ENCODE measurements at regions not wholly inside any gene's neighbourhood (a gene's known extent, or its start where the extent isn't known, plus 50 kb on each side); places are given as distances from the start of the nearest gene placed in this dataset.

GRCh38 chr12:20274008-20274407 lies 94.3 kb upstream of the PDE3A start:
- TF ChIP-seq POLR2A (IDR thresholded peaks at IDR 0.05; ENCODE audit: low read depth, low read length), result no peak
- TF ChIP-seq POLR2AphosphoS5 (IDR thresholded peaks at IDR 0.05; ENCODE audit: low read depth, low read length), result no peak
- no peak for TF ChIP-seq TAF1 (IDR thresholded peaks at IDR 0.05; ENCODE audit: borderline replicate concordance, low read depth, low read length)
- FAIRE-seq (no peak), DNase-seq (ENCODE audit: insufficient read length) (no peak)

DNA sequence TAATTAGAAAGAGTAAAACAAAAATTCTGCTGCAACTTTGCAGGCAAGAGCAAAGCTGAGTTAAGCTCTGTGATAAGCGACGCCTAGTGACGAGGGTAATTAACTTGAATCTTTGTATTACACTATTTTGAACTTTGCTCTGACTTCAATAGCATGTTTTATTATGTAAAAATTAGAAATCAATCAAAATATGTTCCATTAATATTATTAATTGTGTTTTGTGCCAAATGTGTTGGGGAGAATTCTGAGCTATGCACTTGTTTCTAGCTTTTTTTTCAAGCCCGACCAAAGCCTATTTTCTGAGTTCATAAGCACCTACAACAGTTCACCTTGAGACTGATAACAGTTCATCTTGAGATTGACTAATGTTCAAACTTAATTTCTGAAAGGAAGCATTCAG lies 90.1 kb upstream of the PDE3A start:
- DNase-seq (ENCODE audit: insufficient read length), result no peak

DNA sequence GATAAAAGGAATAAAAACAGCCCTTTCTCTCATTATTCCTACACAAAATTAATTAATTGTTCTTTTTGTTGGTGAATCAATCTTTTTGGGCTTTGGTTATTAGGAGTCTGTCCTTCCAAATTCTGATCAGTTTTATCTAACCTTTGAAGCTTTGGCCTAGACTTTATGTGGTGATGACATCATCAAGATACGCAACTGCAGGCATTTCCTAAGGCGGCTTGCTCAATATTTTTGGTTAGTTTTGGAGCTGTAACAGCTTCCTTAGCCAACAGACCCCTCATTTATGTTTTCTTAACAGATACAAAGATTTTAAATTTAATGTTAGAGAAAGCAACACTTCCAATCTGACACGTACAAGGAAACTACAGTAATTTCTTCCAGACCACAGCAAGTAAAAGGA lies 87.8 kb upstream of the PDE3A start:
- DNase-seq (ENCODE audit: insufficient read length) (no peak), FAIRE-seq (no peak)
- TF ChIP-seq POLR2AphosphoS5 (IDR thresholded peaks at IDR 0.05; ENCODE audit: low read depth, low read length) (no peak), TAF1 (IDR thresholded peaks at IDR 0.05; ENCODE audit: borderline replicate concordance, low read depth, low read length) (no peak), POLR2A (IDR thresholded peaks at IDR 0.05; ENCODE audit: low read depth, low read length) (no peak)

More for the DNA sequence above, 90.1 kb upstream of the PDE3A start:
- FAIRE-seq, result no peak
- no peak for TF ChIP-seq POLR2A (IDR thresholded peaks at IDR 0.05; ENCODE audit: low read depth, low read length)
- TF ChIP-seq TAF1 (IDR thresholded peaks at IDR 0.05; ENCODE audit: borderline replicate concordance, low read depth, low read length), result no peak
- no peak for TF ChIP-seq POLR2AphosphoS5 (IDR thresholded peaks at IDR 0.05; ENCODE audit: low read depth, low read length)

GRCh38 chr12:20282401-20282800 lies 85.9 kb upstream of the PDE3A start:
- DNase-seq (ENCODE audit: insufficient read length) (no peak), FAIRE-seq (no peak)
- TF ChIP-seq POLR2A (IDR thresholded peaks at IDR 0.05; ENCODE audit: low read depth, low read length) (no peak), TAF1 (IDR thresholded peaks at IDR 0.05; ENCODE audit: borderline replicate concordance, low read depth, low read length) (no peak), POLR2AphosphoS5 (IDR thresholded peaks at IDR 0.05; ENCODE audit: low read depth, low read length) (no peak)

DNA sequence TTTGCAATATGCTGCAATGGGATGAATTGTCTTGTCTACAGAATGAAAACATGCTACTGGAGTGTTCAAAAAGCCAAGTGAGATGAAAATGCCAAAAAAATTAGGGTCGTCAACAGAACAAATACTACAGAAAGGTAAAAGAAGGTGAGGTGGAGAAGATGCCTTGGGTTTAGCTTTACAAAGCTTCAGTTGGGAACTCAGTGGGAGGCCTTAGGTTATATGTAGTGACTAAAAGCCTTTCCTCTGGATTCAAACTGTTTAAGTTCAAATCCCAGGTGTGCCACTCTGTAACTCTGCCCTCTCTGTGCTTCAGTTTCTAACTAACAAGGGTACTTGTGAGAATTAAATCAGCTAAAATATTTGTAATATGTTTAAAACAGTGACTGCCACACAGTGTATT lies 84.9 kb upstream of the PDE3A start:
- FAIRE-seq (no peak), DNase-seq (ENCODE audit: insufficient read length) (no peak)
- TF ChIP-seq POLR2A (IDR thresholded peaks at IDR 0.05; ENCODE audit: low read depth, low read length) (no peak), TAF1 (IDR thresholded peaks at IDR 0.05; ENCODE audit: borderline replicate concordance, low read depth, low read length) (no peak), POLR2AphosphoS5 (IDR thresholded peaks at IDR 0.05; ENCODE audit: low read depth, low read length) (no peak)

- TF ChIP-seq TAF1 (IDR thresholded peaks at IDR 0.05; ENCODE audit: borderline replicate concordance, low read depth, low read length) (no peak), POLR2A (IDR thresholded peaks at IDR 0.05; ENCODE audit: low read depth, low read length) (no peak), POLR2AphosphoS5 (IDR thresholded peaks at IDR 0.05; ENCODE audit: low read depth, low read length) (no peak)
- no peak for DNase-seq (ENCODE audit: insufficient read length)
- no peak for FAIRE-seq
Observed at GRCh38 chr12:20289520-20289919, 78.8 kb upstream of the PDE3A start.

- DNase-seq (ENCODE audit: insufficient read length), result no peak
- no peak for FAIRE-seq
- TF ChIP-seq TAF1 (IDR thresholded peaks at IDR 0.05; ENCODE audit: borderline replicate concordance, low read depth, low read length), result no peak
- no peak for TF ChIP-seq POLR2AphosphoS5 (IDR thresholded peaks at IDR 0.05; ENCODE audit: low read depth, low read length)
Observed at GRCh38 chr12:20300457-20300856, 67.9 kb upstream of the PDE3A start.

DNA sequence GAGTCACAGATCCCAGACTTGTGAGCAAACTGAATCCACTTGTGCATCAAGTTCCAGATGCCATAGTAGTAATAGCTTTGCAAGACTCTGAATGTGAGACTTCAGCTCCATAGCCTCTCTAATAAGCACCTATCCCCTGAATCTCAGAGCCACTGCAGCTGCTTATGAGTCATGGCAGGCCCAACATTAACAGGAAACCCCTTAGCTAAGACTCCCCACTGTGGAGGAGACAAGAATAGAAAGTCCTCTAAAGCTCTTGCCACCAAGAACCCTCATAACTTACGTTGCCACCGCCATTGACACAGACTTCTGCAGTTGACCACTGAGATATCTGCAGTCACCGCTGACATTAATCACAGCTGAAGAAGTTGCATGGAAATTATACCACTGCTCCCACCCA lies 62.9 kb upstream of the PDE3A start:
- no peak for TF ChIP-seq POLR2A (IDR thresholded peaks at IDR 0.05; ENCODE audit: low read depth, low read length)
- TF ChIP-seq TAF1 (IDR thresholded peaks at IDR 0.05; ENCODE audit: borderline replicate concordance, low read depth, low read length), result no peak
- no peak for TF ChIP-seq POLR2AphosphoS5 (IDR thresholded peaks at IDR 0.05; ENCODE audit: low read depth, low read length)
- FAIRE-seq (no peak), DNase-seq (ENCODE audit: insufficient read length) (no peak)

DNA sequence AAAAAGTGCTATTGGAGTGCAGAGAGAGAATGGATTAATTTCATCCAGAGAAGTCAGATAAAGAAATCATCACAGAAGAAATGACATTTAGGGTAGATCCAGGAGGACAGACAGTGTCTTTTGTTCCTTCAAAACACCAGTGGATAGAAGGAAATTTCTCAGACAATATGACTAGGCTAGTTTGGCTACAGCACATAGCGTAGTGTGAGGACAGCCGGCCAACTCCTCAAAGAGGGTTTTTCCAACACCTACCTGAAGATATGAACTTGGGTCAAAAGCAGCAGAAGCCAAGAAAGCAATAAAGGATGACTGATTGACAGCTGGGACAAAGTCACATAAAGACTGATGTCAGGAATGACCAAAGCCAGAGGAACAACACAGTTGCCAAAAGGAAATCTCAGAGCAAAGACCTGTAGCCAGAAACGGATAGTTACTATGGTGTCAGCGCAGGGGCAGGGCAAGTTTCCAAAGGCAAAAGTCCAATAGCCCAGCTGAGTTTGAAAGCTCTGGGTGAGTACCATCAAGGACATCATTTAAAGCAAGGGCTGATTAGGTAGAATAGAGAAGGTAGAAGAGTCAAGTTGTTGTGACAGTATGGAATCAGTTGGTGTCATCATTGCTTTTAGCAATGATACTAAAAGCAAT lies 58.7 kb upstream of the PDE3A start:
- no peak for TF ChIP-seq POLR2A (IDR thresholded peaks at IDR 0.05; ENCODE audit: low read depth, low read length)
- TF ChIP-seq POLR2AphosphoS5 (IDR thresholded peaks at IDR 0.05; ENCODE audit: low read depth, low read length), result no peak
- no peak for TF ChIP-seq TAF1 (IDR thresholded peaks at IDR 0.05; ENCODE audit: borderline replicate concordance, low read depth, low read length)
- DNase-seq (ENCODE audit: insufficient read length), result no peak
- no peak for FAIRE-seq

DNA sequence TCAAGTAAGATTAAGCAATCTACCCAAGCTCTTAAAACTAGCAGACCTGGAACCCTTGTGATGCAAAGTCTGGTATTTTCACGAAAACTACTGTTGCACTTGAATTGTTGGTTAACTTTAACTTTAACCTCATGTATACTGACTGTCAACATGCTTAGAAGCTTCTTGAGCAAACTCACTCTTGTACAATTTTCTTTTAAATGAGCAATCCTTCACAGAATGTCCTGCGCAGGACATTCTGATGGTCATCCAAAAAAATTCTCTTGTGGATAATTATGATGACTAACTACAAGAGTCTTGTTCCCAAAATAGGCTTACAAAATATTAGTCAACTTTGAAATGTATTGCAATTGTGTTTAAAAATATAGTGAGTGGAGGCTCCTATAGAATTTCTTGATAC lies 54.0 kb upstream of the PDE3A start:
- DNase-seq (ENCODE audit: insufficient read length) (no peak), FAIRE-seq (no peak)
- no peak for TF ChIP-seq POLR2AphosphoS5 (IDR thresholded peaks at IDR 0.05; ENCODE audit: low read depth, low read length)
- no peak for TF ChIP-seq TAF1 (IDR thresholded peaks at IDR 0.05; ENCODE audit: borderline replicate concordance, low read depth, low read length)
- no peak for TF ChIP-seq POLR2A (IDR thresholded peaks at IDR 0.05; ENCODE audit: low read depth, low read length)

- FAIRE-seq (no peak), DNase-seq (ENCODE audit: insufficient read length) (no peak)
- TF ChIP-seq POLR2AphosphoS5 (IDR thresholded peaks at IDR 0.05; ENCODE audit: low read depth, low read length), result no peak
- TF ChIP-seq TAF1 (IDR thresholded peaks at IDR 0.05; ENCODE audit: borderline replicate concordance, low read depth, low read length), result no peak
- no peak for TF ChIP-seq POLR2A (IDR thresholded peaks at IDR 0.05; ENCODE audit: low read depth, low read length)
Observed at GRCh38 chr12:20317554-20317953, 50.8 kb upstream of the PDE3A start.

Data from GM12892 (cell line).